ENCODE measurements at regions not wholly inside any gene's neighbourhood (a gene's known extent, or its start where the extent isn't known, plus 50 kb on each side); places are given as distances from the start of the nearest gene placed in this dataset.

DNA sequence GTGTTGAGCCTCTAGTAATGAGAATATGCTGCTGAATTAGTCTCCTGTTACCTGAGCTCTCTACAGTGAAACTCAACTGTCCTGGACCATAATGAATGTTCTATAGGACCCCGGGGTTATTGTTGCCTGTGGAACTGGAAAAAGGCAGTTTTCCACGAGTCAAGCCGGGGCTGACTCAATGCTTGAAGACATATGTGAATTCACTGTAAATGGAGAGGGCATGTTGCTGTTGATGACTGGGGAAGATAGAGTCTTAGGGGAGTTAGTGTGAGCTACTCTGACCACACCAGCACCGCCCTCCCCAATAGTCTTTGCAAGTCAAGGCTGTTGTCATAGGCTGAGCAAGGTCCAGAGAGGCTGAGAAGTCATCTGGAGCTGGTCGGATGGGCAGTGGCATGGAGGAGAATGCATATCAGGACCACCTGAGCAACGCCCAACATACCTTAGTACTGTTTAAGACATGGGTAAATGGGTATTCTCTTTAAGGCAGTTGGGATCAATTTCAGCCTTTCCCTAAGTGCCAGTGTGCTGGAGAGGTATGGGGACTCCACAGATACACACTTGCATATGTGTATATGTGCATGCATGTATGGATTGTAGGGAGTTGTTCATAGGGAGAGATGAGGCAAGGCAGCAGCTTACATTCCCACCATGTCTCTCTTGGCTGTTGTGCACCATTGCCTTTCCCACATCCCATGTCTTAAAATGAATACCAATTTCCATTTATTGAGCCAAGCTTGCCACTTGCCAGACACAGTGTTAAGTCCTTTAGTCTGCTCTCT, 230.1 kb upstream of the NAV2 start:
- TF ChIP-seq, protein P1, sequence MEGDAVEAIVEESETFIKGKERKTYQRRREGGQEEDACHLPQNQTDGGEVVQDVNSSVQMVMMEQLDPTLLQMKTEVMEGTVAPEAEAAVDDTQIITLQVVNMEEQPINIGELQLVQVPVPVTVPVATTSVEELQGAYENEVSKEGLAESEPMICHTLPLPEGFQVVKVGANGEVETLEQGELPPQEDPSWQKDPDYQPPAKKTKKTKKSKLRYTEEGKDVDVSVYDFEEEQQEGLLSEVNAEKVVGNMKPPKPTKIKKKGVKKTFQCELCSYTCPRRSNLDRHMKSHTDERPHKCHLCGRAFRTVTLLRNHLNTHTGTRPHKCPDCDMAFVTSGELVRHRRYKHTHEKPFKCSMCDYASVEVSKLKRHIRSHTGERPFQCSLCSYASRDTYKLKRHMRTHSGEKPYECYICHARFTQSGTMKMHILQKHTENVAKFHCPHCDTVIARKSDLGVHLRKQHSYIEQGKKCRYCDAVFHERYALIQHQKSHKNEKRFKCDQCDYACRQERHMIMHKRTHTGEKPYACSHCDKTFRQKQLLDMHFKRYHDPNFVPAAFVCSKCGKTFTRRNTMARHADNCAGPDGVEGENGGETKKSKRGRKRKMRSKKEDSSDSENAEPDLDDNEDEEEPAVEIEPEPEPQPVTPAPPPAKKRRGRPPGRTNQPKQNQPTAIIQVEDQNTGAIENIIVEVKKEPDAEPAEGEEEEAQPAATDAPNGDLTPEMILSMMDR (IDR thresholded peaks at IDR 0.05): no peak
- no peak for TF ChIP-seq EZH2 (IDR thresholded peaks at IDR 0.05; ENCODE audit: borderline replicate concordance, insufficient read depth, low read depth, low read length, poor library complexity, severe bottlenecking)

All from B cell (primary cell).